Chondrocyte (in vitro differentiated cells): ENCODE measurements at regions not wholly inside any gene's neighbourhood (a gene's known extent, or its start where the extent isn't known, plus 50 kb on each side); places are given as distances from the start of the nearest gene placed in this dataset.
"Not testable (repeated sequence)": the region's sequence is repeated elsewhere in the genome, so short reads cannot be mapped to it uniquely, and the experiment has no call there.

Source experiments
- DNase-seq: peaks from one replicate; pipeline ENCODE4 v3.0.0; 2021; ENCODE audit warnings: mixed read lengths, low spot score
- H3K27ac Mint-ChIP-seq: one replicate; pipeline ENCODE4 v1.8.0; 2021; ENCODE audit warnings: mild to moderate bottlenecking, moderate library complexity, mixed read lengths; ENCODE audit not compliant: unreplicated experiment
- H3K27me3 Mint-ChIP-seq: 2 replicates; pipeline ENCODE4 v1.8.0; 2021; ENCODE audit warnings: low read depth, mixed read lengths
- H3K36me3 Mint-ChIP-seq: 2 replicates; pipeline ENCODE4 v1.8.0; 2021; ENCODE audit warnings: low read depth, mixed read lengths
- H3K4me1 Mint-ChIP-seq: 2 replicates; pipeline ENCODE4 v1.8.0; 2021; ENCODE audit warnings: low read depth, mild to moderate bottlenecking, mixed read lengths
- H3K4me3 Mint-ChIP-seq: one replicate; pipeline ENCODE4 v1.8.0; 2021; ENCODE audit warnings: mild to moderate bottlenecking, moderate library complexity, mixed read lengths; ENCODE audit not compliant: unreplicated experiment
- H3K9me3 Mint-ChIP-seq: 2 replicates; pipeline ENCODE4 v1.8.0; 2021; ENCODE audit warnings: low read depth, mixed read lengths
- CTCF ChIP-seq: fragments of 200-600 bp; sonication (generic); IDR thresholded peaks from 2 replicates; pipeline ENCODE4 v1.5.0; 2021; ENCODE audit warnings: antibody characterized with exemption, mild to moderate bottlenecking, moderate library complexity

GRCh38 chr9:71515107-71515506 lies 253.2 kb downstream of the CEMIP2 start:
- Mint-ChIP-seq H3K27ac (no peak overlapping the region), H3K4me1 (no peaks in the 10 kb centered on the region), H3K27me3 (peaks cover 21% of the 10 kb centered on the region), H3K4me3 (no peak overlapping the region), H3K36me3 (no peaks in the 10 kb centered on the region), H3K9me3 (peaks cover 2% of the 10 kb centered on the region)
- no peak for TF ChIP-seq CTCF
- no peak for DNase-seq

- DNase-seq, result no peak
- Mint-ChIP-seq H3K4me3 (no peak overlapping the region), H3K4me1 (no peaks in the 10 kb centered on the region), H3K9me3 (peaks cover 2% of the 10 kb centered on the region), H3K27me3 (peaks cover 18% of the 10 kb centered on the region), H3K36me3 (no peaks in the 10 kb centered on the region), H3K27ac (no peak overlapping the region)
- no peak for TF ChIP-seq CTCF
Measured at GRCh38 chr9:71514344-71514975, 253.9 kb downstream of the CEMIP2 start.

GRCh38 chr9:71509054-71509453 lies 259.3 kb downstream of the CEMIP2 start:
- Mint-ChIP-seq H3K4me3 (no peak overlapping the region), H3K27me3 (peaks cover 4% of the 10 kb centered on the region), H3K4me1 (no peaks in the 10 kb centered on the region), H3K27ac (no peak overlapping the region), H3K36me3 (no peaks in the 10 kb centered on the region), H3K9me3 (peaks cover 2% of the 10 kb centered on the region)
- no peak for TF ChIP-seq CTCF
- DNase-seq, result no peak

DNA sequence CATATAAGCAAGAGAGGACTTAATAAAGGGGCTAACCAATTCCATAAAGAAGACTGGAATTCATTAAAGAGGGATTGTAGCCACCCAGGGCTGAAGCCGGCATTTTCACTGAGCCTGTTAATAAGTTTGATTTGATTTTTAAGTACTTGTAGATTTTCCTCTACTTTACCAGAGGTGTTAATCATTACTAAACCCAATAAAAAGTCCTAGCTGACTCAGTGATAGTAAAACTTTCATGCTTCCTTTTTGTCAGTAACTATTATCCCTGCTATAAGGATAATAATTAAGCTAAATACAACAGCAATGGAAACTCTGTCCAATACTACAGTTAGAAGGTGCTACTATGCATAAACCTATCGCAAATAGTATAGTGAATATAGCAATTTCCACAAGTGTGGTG lies 260.2 kb downstream of the CEMIP2 start:
- H3K9me3 Mint-ChIP-seq, H3K36me3 Mint-ChIP-seq, H3K4me3 Mint-ChIP-seq, DNase-seq, H3K27ac Mint-ChIP-seq, H3K4me1 Mint-ChIP-seq, H3K27me3 Mint-ChIP-seq: not testable (repeated sequence)

DNA sequence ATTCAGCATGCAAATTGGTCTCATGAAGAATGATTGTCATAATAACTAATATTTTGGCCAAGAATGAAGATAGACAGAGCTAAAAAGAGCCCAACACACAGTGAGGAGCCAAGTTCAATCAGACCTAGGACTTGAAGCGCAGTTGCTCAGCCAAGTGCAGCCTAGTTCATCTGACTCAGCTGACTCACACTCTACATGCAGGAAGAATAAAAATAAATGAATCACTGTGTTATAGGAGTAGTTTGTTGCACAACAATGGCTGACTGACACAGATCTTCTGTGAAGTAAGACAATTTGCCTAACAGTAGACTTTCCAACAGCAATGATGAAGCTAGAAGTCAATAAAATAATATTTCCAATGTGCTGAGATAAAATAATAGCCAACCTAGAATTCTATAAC lies 261.5 kb downstream of the CEMIP2 start:
- H3K27me3 Mint-ChIP-seq, result peaks cover 1% of the 10 kb centered on the region
- TF ChIP-seq CTCF, result no peak
- H3K4me1 Mint-ChIP-seq, result no peaks in the 10 kb centered on the region
- H3K36me3 Mint-ChIP-seq, result no peaks in the 10 kb centered on the region
- H3K27ac Mint-ChIP-seq, result no peak overlapping the region
- no peak for DNase-seq
- H3K4me3 Mint-ChIP-seq, result no peak overlapping the region
- peaks cover 2% of the 10 kb centered on the region for H3K9me3 Mint-ChIP-seq

GRCh38 chr9:71504636-71505035 lies 263.7 kb downstream of the CEMIP2 start:
- Mint-ChIP-seq H3K36me3 (no peaks in the 10 kb centered on the region), H3K27ac (no peak overlapping the region), H3K9me3 (peaks cover 6% of the 10 kb centered on the region), H3K4me3 (no peak overlapping the region), H3K27me3 (peaks cover 1% of the 10 kb centered on the region), H3K4me1 (no peaks in the 10 kb centered on the region)
- no peak for TF ChIP-seq CTCF
- no peak for DNase-seq
